HEK293 (cell line): ENCODE measurements at regions not wholly inside any gene's neighbourhood (a gene's known extent, or its start where the extent isn't known, plus 50 kb on each side); places are given as distances from the start of the nearest gene placed in this dataset.

Experiments
- CTCF ChIA-PET: fragments of 350-600 bp; formaldehyde crosslinking; extraction: SDS; loops from one replicate; lab custom pipeline; 2021; ENCODE audit warnings: antibody characterized with exemption; lab: Yijun Ruan, JAX
- POLR2A ChIA-PET: fragments of 300-600 bp; formaldehyde crosslinking; extraction: SDS; loops from one replicate; lab custom pipeline; 2020; ENCODE audit warnings: antibody characterized with exemption, inconsistent platforms; lab: Yijun Ruan, JAX
- H3K27ac ChIP-seq: fragments of 200-500 bp; sonication (Bioruptor generic); 2 replicates; pipeline ENCODE4 v1.5.1; 2014; ENCODE audit warnings: low read depth, low read length, control low read depth, inconsistent platforms; ENCODE audit errors: extremely low read depth
- H3K36me3 ChIP-seq, 2 experiments: fragments of 200-500 bp in 1 of 2; sonication (Bioruptor generic) in 1 of 2; 1 replicate in 1 of 2; 2 replicates in 1 of 2; pipeline ENCODE4 v1.5.1; 2014 to 2017; ENCODE audit warnings: inconsistent platforms in 2 of 2, low read length in 2 of 2; ENCODE audit not compliant: control insufficient read depth in 2 of 2, insufficient read depth in 1 of 2
- H3K4me1 ChIP-seq: fragments of 200-500 bp; sonication (Bioruptor generic); 2 replicates; pipeline ENCODE4 v1.5.1; 2014; ENCODE audit warnings: mild to moderate bottlenecking, low read length, inconsistent platforms; ENCODE audit not compliant: control insufficient read depth, insufficient read depth
- H3K4me3 ChIP-seq: 2 replicates; pipeline ENCODE4 v1.5.1; 2011; ENCODE audit warnings: low read depth, mild to moderate bottlenecking, control low read depth, low read length, moderate library complexity
- H3K9me3 ChIP-seq: fragments of 200-500 bp; sonication (Bioruptor generic); 2 replicates; pipeline ENCODE4 v1.5.1; 2014; ENCODE audit warnings: low read depth, low read length, inconsistent platforms; ENCODE audit not compliant: control insufficient read depth, insufficient read depth
- FEZF1 ChIP-seq: fragments of 450-650 bp; formaldehyde crosslinking; IDR thresholded peaks from 2 replicates; pipeline ENCODE4 v1.5.1; 2016; ENCODE audit warnings: missing biosample characterization, missing genetic modification characterization
- IKZF3 ChIP-seq: fragments of 450-650 bp; IDR thresholded peaks from 2 replicates; pipeline ENCODE4 v1.5.0; 2018; ENCODE audit warnings: missing biosample characterization, mild to moderate bottlenecking, missing genetic modification characterization, moderate library complexity
- KLF8 ChIP-seq: fragments of 450-650 bp; formaldehyde crosslinking; IDR thresholded peaks from 2 replicates; pipeline ENCODE4 v1.5.1; 2016; ENCODE audit warnings: missing biosample characterization, missing genetic modification characterization
- PRDM2 ChIP-seq: fragments of 450-650 bp; formaldehyde crosslinking; IDR thresholded peaks from 2 replicates; pipeline ENCODE4 v1.5.1; 2016; ENCODE audit warnings: missing biosample characterization, missing genetic modification characterization, borderline replicate concordance
- ZBTB17 ChIP-seq: fragments of 450-650 bp; formaldehyde crosslinking; IDR thresholded peaks from 2 replicates; pipeline ENCODE4 v1.5.1; 2016; ENCODE audit warnings: missing biosample characterization, missing genetic modification characterization
- ZBTB26 ChIP-seq: fragments of 450-650 bp; formaldehyde crosslinking; optimal IDR thresholded peaks from 2 replicates; pipeline ENCODE3; 2016; ENCODE audit warnings: missing biosample characterization, mild to moderate bottlenecking, missing genetic modification characterization
- ZFP41 ChIP-seq: fragments of 450-650 bp; formaldehyde crosslinking; IDR thresholded peaks from 2 replicates; pipeline ENCODE4 v1.5.1; 2016; ENCODE audit warnings: missing biosample characterization, missing genetic modification characterization, borderline replicate concordance
- ZNF19 ChIP-seq: fragments of 450-650 bp; formaldehyde crosslinking; IDR thresholded peaks from 2 replicates; pipeline ENCODE4; 2016; ENCODE audit warnings: missing biosample characterization, missing genetic modification characterization, low read depth
- ZNF202 ChIP-seq: fragments of 450-650 bp; formaldehyde crosslinking; IDR thresholded peaks from 2 replicates; pipeline ENCODE4 v1.5.1; 2016; ENCODE audit warnings: missing biosample characterization, missing genetic modification characterization, borderline replicate concordance
- ZNF211 ChIP-seq: fragments of 450-650 bp; formaldehyde crosslinking; IDR thresholded peaks from 2 replicates; pipeline ENCODE4 v1.5.1; 2016; ENCODE audit warnings: low read depth, missing biosample characterization, missing genetic modification characterization
- ZNF248 ChIP-seq: fragments of 450-650 bp; formaldehyde crosslinking; IDR thresholded peaks from 2 replicates; pipeline ENCODE4 v1.5.1; 2017; ENCODE audit warnings: missing biosample characterization, missing genetic modification characterization
- ZNF324 ChIP-seq: fragments of 450-650 bp; formaldehyde crosslinking; IDR thresholded peaks from 2 replicates; pipeline ENCODE4 v1.5.1; 2016; ENCODE audit warnings: missing biosample characterization, missing genetic modification characterization
- ZNF426 ChIP-seq: fragments of 450-650 bp; formaldehyde crosslinking; IDR thresholded peaks from 2 replicates; pipeline ENCODE4 v1.5.1; 2017; ENCODE audit warnings: missing biosample characterization, missing genetic modification characterization, mild to moderate bottlenecking, inconsistent platforms, moderate library complexity
- ZNF521 ChIP-seq: fragments of 450-650 bp; formaldehyde crosslinking; IDR thresholded peaks from 2 replicates; pipeline ENCODE4 v1.5.1; 2017; ENCODE audit warnings: missing biosample characterization, mild to moderate bottlenecking, missing genetic modification characterization
- ZNF555 ChIP-seq: fragments of 450-650 bp; formaldehyde crosslinking; conservative IDR thresholded peaks from 2 replicates; pipeline ENCODE4 v1.5.1; 2017; ENCODE audit warnings: missing biosample characterization, mild to moderate bottlenecking, missing genetic modification characterization, inconsistent platforms
- ZNF560 ChIP-seq: fragments of 450-650 bp; formaldehyde crosslinking; IDR thresholded peaks from 2 replicates; pipeline ENCODE4 v1.5.1; 2017; ENCODE audit warnings: missing biosample characterization, missing genetic modification characterization, borderline replicate concordance
- ZNF596 ChIP-seq: fragments of 450-650 bp; IDR thresholded peaks from 2 replicates; pipeline ENCODE4 v1.5.0; 2018; ENCODE audit warnings: missing biosample characterization, mild to moderate bottlenecking, missing genetic modification characterization, moderate library complexity
- ZNF664 ChIP-seq: fragments of 450-650 bp; formaldehyde crosslinking; IDR thresholded peaks from 2 replicates; pipeline ENCODE4 v1.5.1; 2016; ENCODE audit warnings: missing biosample characterization, missing genetic modification characterization
- ZNF677 ChIP-seq: fragments of 450-650 bp; IDR thresholded peaks from 2 replicates; pipeline ENCODE4 v1.5.0; 2018; ENCODE audit warnings: missing biosample characterization, mild to moderate bottlenecking, missing genetic modification characterization, moderate library complexity
- ZNF792 ChIP-seq: fragments of 450-650 bp; formaldehyde crosslinking; IDR thresholded peaks from 2 replicates; pipeline ENCODE4 v1.5.1; 2016; ENCODE audit warnings: missing biosample characterization, missing genetic modification characterization
- ZSCAN30 ChIP-seq: fragments of 450-650 bp; IDR thresholded peaks from 2 replicates; pipeline ENCODE4 v1.5.1; 2018; ENCODE audit warnings: missing biosample characterization, mild to moderate bottlenecking, missing genetic modification characterization, moderate library complexity
- ZSCAN5A ChIP-seq: fragments of 450-650 bp; formaldehyde crosslinking; IDR thresholded peaks from 2 replicates; pipeline ENCODE4 v1.5.1; 2016; ENCODE audit warnings: missing biosample characterization, missing genetic modification characterization

- ChIA-PET CTCF (no interaction called here), POLR2A (no interaction called here)
- Histone ChIP-seq H3K9me3 (no peaks in the 10 kb centered on the region), H3K4me3 (no peak overlapping the region), H3K36me3 (no peaks in the 10 kb centered on the region), H3K27ac (no peak overlapping the region), H3K4me1 (no peaks in the 10 kb centered on the region)
- TF ChIP-seq ZNF596 = no peak
- no peak for TF ChIP-seq ZSCAN30 (tag by site-specific recombination)
- TF ChIP-seq ZNF555 (tag by site-specific recombination) = no peak
Observed at GRCh38 chr13:38255600-38255999, 94.1 kb upstream of the UFM1 start.

- POLR2A ChIA-PET = no interaction called here
- CTCF ChIA-PET = no interaction called here
Observed at GRCh38 chr13:38239874-38240273, 109.8 kb upstream of the UFM1 start.

GRCh38 chr13:38228322-38228721 is 121.3 kb upstream of the UFM1 start:
- H3K9me3 ChIP-seq = no peaks in the 10 kb centered on the region
- TF ChIP-seq ZNF664 (tag by site-specific recombination) = no peak
- TF ChIP-seq ZNF426 (tag by site-specific recombination) = no peak
- ChIA-PET POLR2A (no interaction called here), CTCF (no interaction called here)
- no peaks in the 10 kb centered on the region for H3K4me1 ChIP-seq
- H3K27ac ChIP-seq = no peak overlapping the region
- H3K36me3 ChIP-seq = no peaks in the 10 kb centered on the region
- no peak overlapping the region for H3K4me3 ChIP-seq

More at GRCh38 chr13:38239874-38240273, 109.8 kb upstream of the UFM1 start:
- Histone ChIP-seq H3K4me1 (no peaks in the 10 kb centered on the region), H3K4me3 (no peak overlapping the region), H3K36me3 (no peaks in the 10 kb centered on the region), H3K27ac (no peak overlapping the region), H3K9me3 (no peaks in the 10 kb centered on the region)
- TF ChIP-seq ZNF677 (tag by site-specific recombination) = peak; percentile 91
- TF ChIP-seq PRDM2 (tag by site-specific recombination) = no peak
- TF ChIP-seq ZFP41 (tag by site-specific recombination) = no peak
- no peak for TF ChIP-seq ZNF248 (tag by site-specific recombination)
- TF ChIP-seq FEZF1 (tag by site-specific recombination) = no peak
- no peak for TF ChIP-seq ZNF521 (tag by site-specific recombination)
- no peak for TF ChIP-seq ZNF324 (tag by site-specific recombination)

- ChIA-PET CTCF (no interaction called here), POLR2A (no interaction called here)
- Histone ChIP-seq H3K27ac (no peak overlapping the region), H3K36me3 (no peaks in the 10 kb centered on the region), H3K9me3 (no peaks in the 10 kb centered on the region), H3K4me1 (no peaks in the 10 kb centered on the region), H3K4me3 (no peak overlapping the region)
- TF ChIP-seq ZNF19 (tag by site-specific recombination) = no peak
- TF ChIP-seq IKZF3 (tag by site-specific recombination) = no peak
- no peak for TF ChIP-seq ZNF202 (tag by site-specific recombination)
- no peak for TF ChIP-seq KLF8 (tag by site-specific recombination)
- TF ChIP-seq ZSCAN5A (tag by site-specific recombination) = no peak
- no peak for TF ChIP-seq ZBTB17 (tag by site-specific recombination)
- no peak for TF ChIP-seq ZBTB26 (tag by site-specific recombination)
- TF ChIP-seq ZNF560 (tag by site-specific recombination) = no peak
- no peak for TF ChIP-seq ZNF792 (tag by site-specific recombination)
- TF ChIP-seq ZNF211 (tag by site-specific recombination) = no peak
Observed at GRCh38 chr13:38226496-38226895, 123.2 kb upstream of the UFM1 start.
